HCT116 (cell line): ENCODE measurements at regions not wholly inside any gene's neighbourhood (a gene's known extent, or its start where the extent isn't known, plus 50 kb on each side); places are given as distances from the start of the nearest gene placed in this dataset.

Experiments
- CEBPB ChIP-seq: IDR thresholded peaks from 2 replicates; pipeline ENCODE4 v1.6.1; 2012; ENCODE audit warnings: low read depth
- CTCF ChIP-seq, 3 experiments: fragments of 200-600 bp in 1 of 3; sonication (generic) in 1 of 3; IDR thresholded peaks in 2 of 3; conservative IDR thresholded peaks in 1 of 3; 2 replicates each; pipeline ENCODE4 v1.5.1; 2012 to 2017; ENCODE audit warnings: low read depth in 2 of 3, low read length in 2 of 3, antibody characterized with exemption in 1 of 3, borderline replicate concordance in 1 of 3, control low read depth in 1 of 3, mild to moderate bottlenecking in 1 of 3, mixed read lengths in 1 of 3, mixed run types in 1 of 3, moderate library complexity in 1 of 3; ENCODE audit not compliant: insufficient read depth in 1 of 3
- ELF1 ChIP-seq: IDR thresholded peaks from 2 replicates; pipeline ENCODE4 v1.6.1; 2012; ENCODE audit warnings: low read depth, borderline replicate concordance
- POLR2AphosphoS5 ChIP-seq: IDR thresholded peaks from 2 replicates; pipeline ENCODE4 v1.6.1; 2011; ENCODE audit warnings: mild to moderate bottlenecking, low read depth, low read length, moderate library complexity

- TF ChIP-seq CEBPB: no peak
- TF ChIP-seq POLR2AphosphoS5: no peak
- TF ChIP-seq ELF1: no peak
- TF ChIP-seq CTCF (IDR thresholded peaks at IDR 0.05 in 2 of 3, conservative IDR thresholded peaks at IDR 0.05 in 1 of 3; ENCODE audit: borderline replicate concordance in 1 of 3, insufficient read depth in 1 of 3, low read depth in 2 of 3, low read length in 2 of 3): no peak
Observed at GRCh38 chr12:98420461-98420860, 94.9 kb upstream of the TMPO start.
